Sigmoid colon (tissue), 4 donors: ENCODE measurements at regions not wholly inside any gene's neighbourhood (a gene's known extent, or its start where the extent isn't known, plus 50 kb on each side); places are given as distances from the start of the nearest gene placed in this dataset.

ENCODE experiments used
- CTCF ChIP-seq, 4 experiments: fragments of 450-650 bp in 3 of 4; fragments of 200-600 bp in 1 of 4; IDR thresholded peaks; one replicate each; pipeline ENCODE4 v1.5.1; 2016 to 2019; ENCODE audit warnings: antibody characterized with exemption in 4 of 4, mild to moderate bottlenecking in 3 of 4, moderate library complexity in 2 of 4
- EP300 ChIP-seq, 4 donors: sonication (generic); formaldehyde crosslinking; IDR thresholded peaks; one replicate each; pipeline ENCODE4 v1.6.1; 2017; ENCODE audit warnings: antibody characterized with exemption in 4 of 4
- POLR2A ChIP-seq, 2 donors: fragments of 450-650 bp; IDR thresholded peaks; one replicate each; pipeline ENCODE4 v1.6.1; 2016; ENCODE audit warnings: antibody characterized with exemption in 2 of 2, mild to moderate bottlenecking in 2 of 2, moderate library complexity in 2 of 2

DNA sequence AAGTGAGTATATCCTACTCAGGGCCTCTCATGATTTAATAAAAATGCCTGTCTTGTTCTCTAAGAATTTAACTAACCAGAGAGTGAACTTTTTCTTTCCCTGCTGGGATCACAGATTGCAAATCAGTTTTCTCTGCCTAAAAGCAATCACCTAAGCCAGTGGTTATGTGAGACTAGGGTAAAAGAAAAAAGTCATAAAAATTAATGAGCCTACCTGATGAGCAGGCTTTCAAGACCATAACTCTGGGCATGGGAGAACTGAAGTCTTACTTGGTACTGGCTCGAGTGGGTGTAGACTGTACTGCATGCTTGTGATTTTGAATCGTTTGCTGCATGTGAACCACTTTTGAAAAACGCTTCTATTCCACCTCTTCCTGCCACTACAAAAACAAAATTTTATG, 1677.0 kb upstream of the LRRTM1 start:
- no peak for TF ChIP-seq CTCF (IDR thresholded peaks at IDR 0.05)
- no peak for TF ChIP-seq POLR2A (IDR thresholded peaks at IDR 0.05)
- TF ChIP-seq EP300 (IDR thresholded peaks at IDR 0.05): no peak
